CD4-positive, alpha-beta T cell (primary cell): ENCODE measurements at regions not wholly inside any gene's neighbourhood (a gene's known extent, or its start where the extent isn't known, plus 50 kb on each side); places are given as distances from the start of the nearest gene placed in this dataset.

ENCODE experiments used
- ATAC-seq: fragments of 200-7000 bp; cut with Tn5 transposase; one replicate; pipeline ENCODE4 v1.10.0; 2022; ENCODE audit warnings: mild to moderate bottlenecking; ENCODE audit not compliant: poor library complexity
- CTCF ChIA-PET: fragments of 350-600 bp; sonication (Branson Sonifier 250); formaldehyde crosslinking; loops from one replicate; lab custom pipeline; 2021; ENCODE audit warnings: antibody characterized with exemption, inconsistent platforms; lab: Charles Lee
- POLR2A ChIA-PET: fragments of 350-600 bp; sonication (Branson Sonifier 250); formaldehyde crosslinking; loops from one replicate; lab custom pipeline; 2021; ENCODE audit warnings: antibody characterized with exemption, inconsistent platforms; lab: Charles Lee
- DNase-seq, 14 experiments: peaks; one replicate each; pipeline ENCODE4 v3.0.0-alpha.2; 2013 to 2020; ENCODE audit warnings: mixed read lengths in 2 of 14
- H3K27ac ChIP-seq, 2 donors: one replicate each; pipeline versions ENCODE4 v1.5.1 to v1.7.0; 2013; ENCODE audit warnings: low read length in 2 of 2, low read depth in 1 of 2, mild to moderate bottlenecking in 1 of 2
- H3K27me3 ChIP-seq, 2 experiments: 1 replicate in 1 of 2; 2 replicates in 1 of 2; pipeline versions ENCODE4 v1.6.1 to v1.7.0; 2013; ENCODE audit warnings: low read length in 2 of 2, control low read depth in 1 of 2, mild to moderate bottlenecking in 1 of 2, moderate library complexity in 1 of 2; ENCODE audit not compliant: insufficient read depth in 2 of 2, control insufficient read depth in 1 of 2
- H3K36me3 ChIP-seq: one replicate; pipeline ENCODE4 v1.6.1; 2013; ENCODE audit warnings: low read length, control low read depth; ENCODE audit not compliant: insufficient read depth
- H3K4me1 ChIP-seq: one replicate; pipeline ENCODE4 v1.6.1; 2013; ENCODE audit warnings: low read length, control low read depth; ENCODE audit not compliant: insufficient read depth
- H3K4me3 ChIP-seq: one replicate; pipeline ENCODE4 v1.5.1; 2013; ENCODE audit warnings: mild to moderate bottlenecking, low read length, moderate library complexity
- H3K9me3 ChIP-seq, 2 experiments: 1 replicate in 1 of 2; 2 replicates in 1 of 2; pipeline versions ENCODE4 v1.6.1 to v1.7.0; 2013; ENCODE audit warnings: low read length in 2 of 2, mild to moderate bottlenecking in 2 of 2, control low read depth in 1 of 2, moderate library complexity in 1 of 2; ENCODE audit not compliant: control insufficient read depth in 1 of 2, insufficient read depth in 1 of 2
- H3K27ac Mint-ChIP-seq: one replicate; pipeline ENCODE4 v1.8.0; 2020; ENCODE audit warnings: mixed read lengths
- H3K27me3 Mint-ChIP-seq: one replicate; pipeline ENCODE4 v1.8.0; 2021; ENCODE audit warnings: mixed read lengths
- H3K36me3 Mint-ChIP-seq: one replicate; pipeline ENCODE4 v1.8.0; 2021; ENCODE audit warnings: low read depth, mixed read lengths
- H3K4me1 Mint-ChIP-seq: one replicate; pipeline ENCODE4 v1.8.0; 2021; ENCODE audit warnings: low read depth, mixed read lengths
- H3K4me3 Mint-ChIP-seq: one replicate; pipeline ENCODE4 v1.8.0; 2020; ENCODE audit warnings: mild to moderate bottlenecking, mixed read lengths
- H3K9me3 Mint-ChIP-seq: one replicate; pipeline ENCODE4 v1.8.0; 2020; ENCODE audit warnings: mixed read lengths
- CTCF ChIP-seq: fragments of 200-600 bp; IDR thresholded peaks from one replicate; pipeline ENCODE4 v1.8.0; 2022; ENCODE audit warnings: antibody characterized with exemption, mild to moderate bottlenecking
- intact Hi-C, 2 experiments: fragments of 100-400 bp; cut with DNase I in 1 of 2; cut with micrococcal nuclease in 1 of 2; formaldehyde crosslinking; loops; one replicate each; pipeline versions ENCODE4 v1.15.1 to v1.9.0; 2023 to 2025; cut with DNase I, micrococcal nuclease

- intact Hi-C loops: no loop called here
- TF ChIP-seq CTCF: no peak
- Histone ChIP-seq H3K4me1 (no peaks in the 10 kb centered on the region), H3K9me3 (peaks cover 0 to 3% of the 10 kb centered on the region in 2 experiments), H3K36me3 (no peaks in the 10 kb centered on the region), H3K4me3 (no peak overlapping the region), H3K27me3 (no peaks in the 10 kb centered on the region), H3K27ac (no peak overlapping the region)
- no peak for ATAC-seq
- Mint-ChIP-seq H3K9me3 (peaks cover 13% of the 10 kb centered on the region), H3K27me3 (no peaks in the 10 kb centered on the region), H3K36me3 (no peaks in the 10 kb centered on the region), H3K4me1 (no peaks in the 10 kb centered on the region), H3K27ac (no peak overlapping the region), H3K4me3 (no peak overlapping the region)
- ChIA-PET POLR2A (no interaction called here), CTCF (no interaction called here)
- no peak for DNase-seq
Measured at GRCh38 chr18:25587545-25587944, 235.6 kb upstream of the ZNF521 start.

- ChIA-PET CTCF (no interaction called here), POLR2A (no interaction called here)
- no peak for TF ChIP-seq CTCF
- Histone ChIP-seq H3K27ac (no peak overlapping the region), H3K4me1 (no peaks in the 10 kb centered on the region), H3K9me3 (no peaks in the 10 kb centered on the region), H3K36me3 (no peaks in the 10 kb centered on the region), H3K27me3 (no peaks in the 10 kb centered on the region), H3K4me3 (no peak overlapping the region)
- intact Hi-C loops: no loop called here
- H3K27me3 Mint-ChIP-seq: no peaks in the 10 kb centered on the region
- H3K27ac Mint-ChIP-seq: no peak overlapping the region
- no peaks in the 10 kb centered on the region for H3K36me3 Mint-ChIP-seq
- no peak overlapping the region for H3K4me3 Mint-ChIP-seq
- ATAC-seq (no peak), DNase-seq (no peak)
- no peaks in the 10 kb centered on the region for H3K9me3 Mint-ChIP-seq
- H3K4me1 Mint-ChIP-seq: no peaks in the 10 kb centered on the region
Measured at GRCh38 chr18:25568986-25569385, 217.0 kb upstream of the ZNF521 start.

- no peaks in the 10 kb centered on the region for H3K4me1 ChIP-seq
- H3K36me3 ChIP-seq: no peaks in the 10 kb centered on the region
- CTCF ChIA-PET: no interaction called here
- H3K27ac ChIP-seq: no peak overlapping the region
- no peak overlapping the region for H3K4me3 ChIP-seq
- POLR2A ChIA-PET: no interaction called here
- H3K9me3 ChIP-seq: peaks cover 0 to 4% of the 10 kb centered on the region in 2 experiments
- Mint-ChIP-seq H3K4me1 (no peaks in the 10 kb centered on the region), H3K4me3 (no peak overlapping the region), H3K9me3 (no peaks in the 10 kb centered on the region), H3K27me3 (no peaks in the 10 kb centered on the region), H3K36me3 (no peaks in the 10 kb centered on the region), H3K27ac (no peak overlapping the region)
- no peak for ATAC-seq
- TF ChIP-seq CTCF: no peak
- no peaks in the 10 kb centered on the region for H3K27me3 ChIP-seq
- intact Hi-C loops: no loop called here
- no peak for DNase-seq
Measured at GRCh38 chr18:25563816-25564683, 212.1 kb upstream of the ZNF521 start.
